ENCODE measurements at regions not wholly inside any gene's neighbourhood (a gene's known extent, or its start where the extent isn't known, plus 50 kb on each side); places are given as distances from the start of the nearest gene placed in this dataset.

DNA sequence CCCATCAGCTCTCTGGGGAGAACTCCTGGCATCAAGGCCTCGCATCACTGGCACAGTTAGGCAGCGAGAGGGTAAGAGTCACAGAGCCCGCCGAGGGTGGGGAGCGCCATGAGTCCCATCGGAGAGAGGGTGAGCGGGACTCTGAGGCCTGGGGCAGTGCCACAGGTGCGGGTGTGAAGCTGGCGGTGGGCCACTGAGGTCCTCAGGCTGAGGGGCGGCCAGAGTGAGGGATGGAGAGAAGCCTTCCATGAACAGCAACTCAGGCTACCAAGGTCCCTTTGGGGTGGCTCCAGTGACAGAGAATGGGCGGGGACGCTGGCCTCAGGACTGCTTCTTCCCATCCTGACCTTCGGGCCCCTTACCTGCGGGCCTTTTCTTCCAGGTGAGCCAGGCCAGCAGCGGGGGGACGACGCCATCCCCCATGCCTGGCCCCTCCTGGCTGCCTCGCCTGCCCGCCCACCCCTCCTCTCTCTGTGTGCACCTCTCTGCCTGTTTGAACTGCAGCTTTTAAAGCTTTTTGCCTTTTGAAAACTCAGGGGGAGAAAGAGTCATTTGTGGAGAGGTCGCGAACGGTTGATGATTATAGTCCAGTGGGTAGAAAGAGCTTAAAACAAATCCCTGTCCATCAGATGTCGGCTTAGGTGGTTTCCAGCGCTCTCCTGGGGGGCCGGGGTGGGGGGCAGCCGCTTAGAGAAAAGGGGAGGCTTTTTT lies 149.3 kb upstream of the GSE1 start:
- TF ChIP-seq TAF1 (IDR thresholded peaks at IDR 0.05; ENCODE audit: low read depth, low read length) (no peak), POLR2A (IDR thresholded peaks at IDR 0.05; ENCODE audit: low read depth, low read length) (no peak), POLR2AphosphoS5 (IDR thresholded peaks at IDR 0.05; ENCODE audit: low read depth, low read length) (no peak)

Measured in GM12891 (cell line).